Keratinocyte (primary cell): ENCODE measurements at regions not wholly inside any gene's neighbourhood (a gene's known extent, or its start where the extent isn't known, plus 50 kb on each side); places are given as distances from the start of the nearest gene placed in this dataset.

Experiments used
- DNase-seq: peaks from one replicate; pipeline ENCODE4 v3.0.0-alpha.2; 2011; ENCODE audit warnings: low read depth, missing footprints, low spot score
- FAIRE-seq: peaks from 2 replicates; lab custom pipeline; 2011; peaks lifted over from hg19 to GRCh38; lab: Jason Lieb, UNC
- H2AFZ ChIP-seq: 2 replicates; pipeline ENCODE4 v1.6.0; 2012; ENCODE audit warnings: low read length, control low read depth, inconsistent platforms; ENCODE audit not compliant: control insufficient read depth
- H3K27ac ChIP-seq: 2 replicates; pipeline ENCODE4 v1.5.1; 2011; ENCODE audit warnings: low read length; ENCODE audit not compliant: control insufficient read depth, insufficient read depth
- H3K27me3 ChIP-seq: 3 replicates; pipeline ENCODE4 v1.6.0; 2011; ENCODE audit warnings: low read length; ENCODE audit not compliant: control insufficient read depth, insufficient read depth; ENCODE audit errors: extremely low read depth
- H3K36me3 ChIP-seq, 2 experiments: 2 replicates in 1 of 2; 3 replicates in 1 of 2; pipeline ENCODE4 v1.5.1; 2011; ENCODE audit warnings: low read length in 2 of 2, mild to moderate bottlenecking in 1 of 2; ENCODE audit not compliant: control insufficient read depth in 2 of 2, insufficient read depth in 2 of 2; ENCODE audit errors: extremely low read depth in 1 of 2
- H3K4me1 ChIP-seq: 3 replicates; pipeline ENCODE4 v1.5.1; 2011; ENCODE audit warnings: low read length; ENCODE audit not compliant: control insufficient read depth, insufficient read depth; ENCODE audit errors: extremely low read depth
- H3K4me2 ChIP-seq: 3 replicates; pipeline ENCODE4 v1.6.0; 2011; ENCODE audit warnings: low read depth, low read length; ENCODE audit not compliant: control insufficient read depth, insufficient read depth; ENCODE audit errors: extremely low read depth
- H3K4me3 ChIP-seq, 3 experiments: fragments of 200-600 bp in 1 of 3; sonication (generic) in 1 of 3; 2 replicates in 2 of 3; 3 replicates in 1 of 3; pipeline ENCODE4 v1.5.1; 2011 to 2016; ENCODE audit warnings: low read length in 3 of 3, mild to moderate bottlenecking in 3 of 3, control low read depth in 2 of 3, inconsistent platforms in 1 of 3, low read depth in 1 of 3, mixed read lengths in 1 of 3, mixed run types in 1 of 3, moderate library complexity in 1 of 3; ENCODE audit not compliant: control insufficient read depth in 2 of 3, insufficient read depth in 2 of 3; ENCODE audit errors: extremely low read depth in 1 of 3
- H3K79me2 ChIP-seq: 2 replicates; pipeline ENCODE4 v1.6.0; 2012; ENCODE audit warnings: low read length; ENCODE audit not compliant: control insufficient read depth, insufficient read depth
- H3K9ac ChIP-seq: 3 replicates; pipeline ENCODE4 v1.6.0; 2011; ENCODE audit warnings: low read length; ENCODE audit not compliant: control insufficient read depth, insufficient read depth; ENCODE audit errors: extremely low read depth
- H3K9me1 ChIP-seq: 3 replicates; pipeline ENCODE4 v1.6.0; 2011; ENCODE audit warnings: low read length; ENCODE audit not compliant: control insufficient read depth, insufficient read depth; ENCODE audit errors: extremely low read depth
- H3K9me3 ChIP-seq: 2 replicates; pipeline ENCODE4 v1.5.1; 2012; ENCODE audit warnings: low read depth, low read length; ENCODE audit not compliant: control insufficient read depth
- H4K20me1 ChIP-seq: 3 replicates; pipeline ENCODE4 v1.6.0; 2011; ENCODE audit warnings: low read length; ENCODE audit not compliant: control insufficient read depth, insufficient read depth; ENCODE audit errors: extremely low read depth
- EZH2 ChIP-seq: IDR thresholded peaks from one replicate; pipeline ENCODE4 v1.6.1; 2012; ENCODE audit warnings: inconsistent platforms, mild to moderate bottlenecking, low read length, moderate library complexity
- dilution Hi-C: fragments of 300-500 bp; cut with MboI; formaldehyde crosslinking; loops from one replicate; pipeline ENCODE4 v1.7.0; 2020; ENCODE audit warnings: low sequenced_read_pairs; ENCODE audit not compliant: extremely low pct_ligation_motif_present
- TF ChIP-seq, protein P1 (sequence below), 3 experiments: IDR thresholded peaks in 1 of 3; conservative IDR thresholded peaks in 1 of 3; optimal IDR thresholded peaks in 1 of 3; 2 replicates in 2 of 3; 3 replicates in 1 of 3; pipeline versions ENCODE3 to v1.5.1; 2011; ENCODE audit warnings: low read length in 3 of 3, mild to moderate bottlenecking in 3 of 3, moderate library complexity in 2 of 3, control low read depth in 1 of 3, inconsistent platforms in 1 of 3; ENCODE audit not compliant: insufficient read depth in 2 of 3; ENCODE audit errors: extremely low read depth in 1 of 3

DNA sequence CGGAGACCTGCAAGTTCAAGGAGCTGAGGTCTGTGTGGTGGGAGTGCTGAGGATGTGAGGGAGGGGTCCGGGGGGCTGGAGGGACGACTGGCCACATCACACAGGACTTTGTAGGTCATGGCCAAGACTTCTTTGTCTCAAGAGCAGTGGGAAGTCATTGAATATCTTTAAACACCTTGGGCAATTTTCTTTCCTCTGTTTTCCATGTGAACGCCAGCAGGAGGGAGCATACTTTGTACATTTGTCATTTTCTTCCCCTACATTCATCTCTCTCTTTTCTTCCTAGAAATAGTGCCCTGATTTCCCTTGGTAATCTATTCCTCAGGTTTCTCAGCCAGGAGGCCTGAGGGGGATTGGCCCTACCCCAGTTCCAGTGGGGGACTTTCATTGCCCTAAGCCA is 153.7 kb upstream of the MSX2 start:
- FAIRE-seq (no peak), DNase-seq (no peak)
- no peaks in the 10 kb centered on the region for H3K36me3 ChIP-seq
- no peaks in the 10 kb centered on the region for H3K79me2 ChIP-seq
- no peak overlapping the region for H2AFZ ChIP-seq
- H3K4me3 ChIP-seq, result no peak overlapping the region
- H3K9me3 ChIP-seq, result no peaks in the 10 kb centered on the region
- dilution Hi-C loops, result no loop called here
- H3K9me1 ChIP-seq, result no peaks in the 10 kb centered on the region
- no peaks in the 10 kb centered on the region for H4K20me1 ChIP-seq
- H3K27me3 ChIP-seq, result no peaks in the 10 kb centered on the region
- H3K4me1 ChIP-seq, result peaks cover 33% of the 10 kb centered on the region
- H3K4me2 ChIP-seq, result no peak overlapping the region
- TF ChIP-seq, protein P1, sequence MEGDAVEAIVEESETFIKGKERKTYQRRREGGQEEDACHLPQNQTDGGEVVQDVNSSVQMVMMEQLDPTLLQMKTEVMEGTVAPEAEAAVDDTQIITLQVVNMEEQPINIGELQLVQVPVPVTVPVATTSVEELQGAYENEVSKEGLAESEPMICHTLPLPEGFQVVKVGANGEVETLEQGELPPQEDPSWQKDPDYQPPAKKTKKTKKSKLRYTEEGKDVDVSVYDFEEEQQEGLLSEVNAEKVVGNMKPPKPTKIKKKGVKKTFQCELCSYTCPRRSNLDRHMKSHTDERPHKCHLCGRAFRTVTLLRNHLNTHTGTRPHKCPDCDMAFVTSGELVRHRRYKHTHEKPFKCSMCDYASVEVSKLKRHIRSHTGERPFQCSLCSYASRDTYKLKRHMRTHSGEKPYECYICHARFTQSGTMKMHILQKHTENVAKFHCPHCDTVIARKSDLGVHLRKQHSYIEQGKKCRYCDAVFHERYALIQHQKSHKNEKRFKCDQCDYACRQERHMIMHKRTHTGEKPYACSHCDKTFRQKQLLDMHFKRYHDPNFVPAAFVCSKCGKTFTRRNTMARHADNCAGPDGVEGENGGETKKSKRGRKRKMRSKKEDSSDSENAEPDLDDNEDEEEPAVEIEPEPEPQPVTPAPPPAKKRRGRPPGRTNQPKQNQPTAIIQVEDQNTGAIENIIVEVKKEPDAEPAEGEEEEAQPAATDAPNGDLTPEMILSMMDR (optimal IDR thresholded peaks at IDR 0.05 in 1 of 3, IDR thresholded peaks at IDR 0.05 in 1 of 3, conservative IDR thresholded peaks at IDR 0.05 in 1 of 3; ENCODE audit: extremely low read depth in 1 of 3, insufficient read depth in 2 of 3, low read length in 3 of 3), result no peak
- no peak for TF ChIP-seq EZH2
- H3K27ac ChIP-seq, result no peak overlapping the region
- no peak overlapping the region for H3K9ac ChIP-seq

GRCh38 chr5:174571662-174572397 is 152.6 kb upstream of the MSX2 start:
- FAIRE-seq, result peak; percentile 100
- TF ChIP-seq, protein P1 (optimal IDR thresholded peaks at IDR 0.05 in 1 of 3, IDR thresholded peaks at IDR 0.05 in 1 of 3, conservative IDR thresholded peaks at IDR 0.05 in 1 of 3; ENCODE audit: extremely low read depth in 1 of 3, insufficient read depth in 2 of 3, low read length in 3 of 3), result peak in 2 of 3 experiments; percentile 28 to 35
- no peak for TF ChIP-seq EZH2
- H3K9me1 ChIP-seq, result no peaks in the 10 kb centered on the region
- H3K27me3 ChIP-seq, result no peaks in the 10 kb centered on the region
- H3K9ac ChIP-seq, result no peak overlapping the region
- no peaks in the 10 kb centered on the region for H4K20me1 ChIP-seq
- peak overlapping the region; percentile 46 for H3K4me2 ChIP-seq
- peak overlapping the region; percentile 3 for H2AFZ ChIP-seq
- no peaks in the 10 kb centered on the region for H3K36me3 ChIP-seq
- H3K27ac ChIP-seq, result no peak overlapping the region
- H3K79me2 ChIP-seq, result no peaks in the 10 kb centered on the region
- no peak overlapping the region for H3K4me3 ChIP-seq
- DNase-seq, result peak; percentile 89
- peaks cover 33% of the 10 kb centered on the region for H3K4me1 ChIP-seq
- H3K9me3 ChIP-seq, result no peaks in the 10 kb centered on the region
- dilution Hi-C loops, result no loop called here
